WI38 (cell line): ENCODE measurements at regions not wholly inside any gene's neighbourhood (a gene's known extent, or its start where the extent isn't known, plus 50 kb on each side); places are given as distances from the start of the nearest gene placed in this dataset.

Experiments used
- H3K4me3 ChIP-seq: 2 replicates; pipeline ENCODE4 v1.5.1; 2011; ENCODE audit warnings: low read depth, mild to moderate bottlenecking, control low read depth, low read length
- TF ChIP-seq, protein P1 (sequence below): IDR thresholded peaks from 2 replicates; pipeline ENCODE4 v1.5.1; 2012; ENCODE audit warnings: low read depth, mild to moderate bottlenecking, control low read depth, low read length

DNA sequence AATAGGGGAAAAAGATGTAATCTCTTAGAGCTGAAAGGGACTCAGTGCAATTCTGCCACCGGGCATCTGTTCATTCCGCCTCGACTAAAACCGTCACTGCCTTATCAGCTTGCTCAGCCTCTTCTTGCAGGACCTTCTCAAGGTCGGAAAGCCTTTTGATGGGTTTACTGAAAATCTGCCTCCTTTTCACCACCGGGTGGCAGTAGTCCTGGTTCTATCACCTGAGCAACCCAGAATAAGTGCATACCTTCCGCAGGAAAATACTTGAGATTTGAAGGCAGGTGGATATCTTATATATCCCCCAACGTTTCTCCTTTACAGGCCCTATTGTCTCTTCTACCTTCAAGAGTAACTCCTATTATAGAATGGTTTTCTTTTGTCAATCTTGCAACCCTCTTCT, 103.4 kb upstream of the PAK3 start:
- TF ChIP-seq, protein P1, sequence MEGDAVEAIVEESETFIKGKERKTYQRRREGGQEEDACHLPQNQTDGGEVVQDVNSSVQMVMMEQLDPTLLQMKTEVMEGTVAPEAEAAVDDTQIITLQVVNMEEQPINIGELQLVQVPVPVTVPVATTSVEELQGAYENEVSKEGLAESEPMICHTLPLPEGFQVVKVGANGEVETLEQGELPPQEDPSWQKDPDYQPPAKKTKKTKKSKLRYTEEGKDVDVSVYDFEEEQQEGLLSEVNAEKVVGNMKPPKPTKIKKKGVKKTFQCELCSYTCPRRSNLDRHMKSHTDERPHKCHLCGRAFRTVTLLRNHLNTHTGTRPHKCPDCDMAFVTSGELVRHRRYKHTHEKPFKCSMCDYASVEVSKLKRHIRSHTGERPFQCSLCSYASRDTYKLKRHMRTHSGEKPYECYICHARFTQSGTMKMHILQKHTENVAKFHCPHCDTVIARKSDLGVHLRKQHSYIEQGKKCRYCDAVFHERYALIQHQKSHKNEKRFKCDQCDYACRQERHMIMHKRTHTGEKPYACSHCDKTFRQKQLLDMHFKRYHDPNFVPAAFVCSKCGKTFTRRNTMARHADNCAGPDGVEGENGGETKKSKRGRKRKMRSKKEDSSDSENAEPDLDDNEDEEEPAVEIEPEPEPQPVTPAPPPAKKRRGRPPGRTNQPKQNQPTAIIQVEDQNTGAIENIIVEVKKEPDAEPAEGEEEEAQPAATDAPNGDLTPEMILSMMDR, result peak; percentile 23; the same call in 1 of the 2 replicates
- H3K4me3 ChIP-seq, result no peak overlapping the region

DNA sequence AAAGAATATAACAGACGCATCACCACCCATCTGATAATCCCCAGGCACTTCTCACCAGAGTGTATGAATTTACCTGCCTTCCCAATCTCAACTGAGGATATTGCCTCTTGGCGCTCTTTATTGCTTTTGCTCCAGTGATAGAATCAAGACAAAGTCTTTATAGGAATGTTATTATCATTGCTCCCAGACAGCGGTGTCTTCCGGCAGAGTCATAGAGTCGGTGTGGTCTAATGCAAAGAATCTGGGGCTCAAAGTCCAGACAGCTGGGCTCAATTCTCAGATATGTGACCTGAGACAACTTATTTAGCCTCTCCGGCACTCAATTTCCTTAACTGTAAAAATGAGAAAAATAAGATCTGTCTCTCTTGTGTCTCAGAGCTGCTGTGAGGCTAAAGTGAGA, 106.1 kb upstream of the PAK3 start:
- TF ChIP-seq, protein P1, result no peak
- H3K4me3 ChIP-seq, result no peak overlapping the region

DNA sequence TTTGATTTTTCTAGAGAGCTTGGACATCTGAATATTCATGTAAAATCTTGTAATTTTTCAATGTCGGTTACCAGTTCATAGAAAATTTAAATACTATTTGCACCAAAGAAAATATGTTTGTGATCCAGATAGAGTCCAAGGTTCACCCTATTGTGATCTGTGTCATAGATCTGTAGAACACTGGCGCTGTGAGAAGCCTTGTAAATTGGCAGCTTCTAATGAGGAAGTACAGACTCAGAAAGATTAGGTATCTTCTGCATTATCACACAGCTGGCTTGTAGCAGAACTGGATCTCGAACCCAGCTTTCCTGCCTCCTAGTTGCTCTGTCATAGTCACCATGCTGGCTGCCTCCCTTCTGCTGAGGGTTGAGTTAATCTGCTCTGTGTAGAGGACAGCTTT, 106.5 kb upstream of the PAK3 start:
- TF ChIP-seq, protein P1, result no peak
- H3K4me3 ChIP-seq, result no peak overlapping the region

DNA sequence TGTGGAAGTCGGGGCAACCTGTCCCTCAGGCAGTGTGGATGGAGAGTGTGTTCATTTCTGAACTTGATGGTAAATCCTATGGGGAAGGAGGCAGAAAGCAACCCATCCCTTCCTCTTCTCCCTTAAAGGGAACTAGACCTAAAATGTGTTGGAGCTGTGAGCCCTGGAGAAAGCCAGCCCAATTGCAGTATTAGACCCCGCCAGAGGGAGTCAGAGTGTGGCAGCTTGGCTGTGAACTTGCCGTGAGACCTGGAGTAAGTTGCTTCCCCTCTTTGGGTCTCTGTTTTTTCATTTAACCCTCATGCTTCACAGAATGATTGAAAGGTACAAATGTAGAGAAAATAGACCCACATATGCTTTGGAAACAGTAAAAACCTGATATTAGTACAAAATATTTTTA, 108.7 kb upstream of the PAK3 start:
- H3K4me3 ChIP-seq, result no peak overlapping the region
- TF ChIP-seq, protein P1, result no peak

DNA sequence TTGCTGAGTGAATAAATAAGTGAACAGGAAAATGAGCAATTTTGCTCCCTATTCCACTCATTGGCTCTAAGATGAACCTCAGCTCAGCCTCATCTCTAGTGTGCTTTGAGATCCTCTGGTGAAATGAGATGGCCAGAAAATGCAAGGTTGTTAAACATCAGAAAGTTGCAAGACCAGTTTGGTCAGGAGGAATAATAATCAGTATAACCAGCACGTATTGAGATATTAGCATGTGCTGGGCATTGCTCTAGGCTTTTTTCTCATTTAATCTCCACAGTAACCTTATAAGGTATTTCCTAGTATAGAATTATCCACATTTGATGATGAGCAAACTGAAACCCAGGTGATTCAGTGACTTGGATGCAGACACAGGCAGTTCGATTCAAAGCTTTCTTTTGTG, 110.5 kb upstream of the PAK3 start:
- TF ChIP-seq, protein P1, result no peak
- H3K4me3 ChIP-seq, result no peak overlapping the region

DNA sequence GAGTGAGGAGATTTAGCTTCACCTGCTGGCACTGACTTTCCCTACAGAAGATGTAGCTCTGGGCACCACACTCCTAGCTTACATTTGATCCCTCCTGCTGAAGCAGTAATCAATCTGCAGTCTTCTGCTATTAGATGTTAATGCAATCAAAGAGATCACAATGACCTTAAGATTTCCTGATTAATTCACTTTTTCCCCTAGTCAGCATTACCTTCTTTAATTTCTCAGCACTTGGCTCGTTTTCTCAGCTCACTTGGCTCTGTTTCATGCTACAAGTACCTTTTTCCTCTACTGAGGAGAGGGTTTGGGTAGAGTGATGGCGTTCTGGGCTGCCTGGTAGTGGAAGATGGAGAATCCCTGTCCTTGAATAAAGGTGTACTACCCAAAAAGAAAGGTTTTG, 113.0 kb upstream of the PAK3 start:
- TF ChIP-seq, protein P1, result no peak
- H3K4me3 ChIP-seq, result no peak overlapping the region

DNA sequence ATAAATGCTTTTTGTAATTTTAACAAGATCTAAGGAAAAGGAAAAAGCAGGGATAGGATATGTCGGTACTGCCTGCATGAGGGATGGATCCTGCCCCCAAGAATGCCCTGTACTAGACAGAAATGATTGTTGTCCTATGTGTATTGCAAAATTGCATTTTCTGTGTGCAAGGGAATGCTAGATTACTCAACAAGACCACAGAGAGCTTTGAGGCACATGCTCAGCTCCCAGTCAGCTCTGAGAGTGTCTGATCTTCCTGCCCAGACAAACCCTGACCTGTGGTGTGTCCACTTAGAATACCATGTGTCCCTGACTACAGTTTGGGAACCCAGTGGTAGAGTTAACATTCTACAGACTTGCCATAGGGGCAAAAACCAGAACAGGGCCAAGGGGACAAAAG, 129.2 kb upstream of the PAK3 start:
- TF ChIP-seq, protein P1, result no peak
- no peak overlapping the region for H3K4me3 ChIP-seq
